Stimulated activated CD4-positive, alpha-beta T cell treated with anti-CD3 and anti-CD28 coated beads, TNF-alpha, amount 100 ng/mL, for 1 hour (primary cell): ENCODE measurements at regions not wholly inside any gene's neighbourhood (a gene's known extent, or its start where the extent isn't known, plus 50 kb on each side); places are given as distances from the start of the nearest gene placed in this dataset.

Source experiments
- DNase-seq, 3 donors: peaks; one replicate each; pipeline ENCODE4 v3.0.0-alpha.2; 2020; ENCODE audit warnings: low read depth in 3 of 3, low spot score in 1 of 3

DNA sequence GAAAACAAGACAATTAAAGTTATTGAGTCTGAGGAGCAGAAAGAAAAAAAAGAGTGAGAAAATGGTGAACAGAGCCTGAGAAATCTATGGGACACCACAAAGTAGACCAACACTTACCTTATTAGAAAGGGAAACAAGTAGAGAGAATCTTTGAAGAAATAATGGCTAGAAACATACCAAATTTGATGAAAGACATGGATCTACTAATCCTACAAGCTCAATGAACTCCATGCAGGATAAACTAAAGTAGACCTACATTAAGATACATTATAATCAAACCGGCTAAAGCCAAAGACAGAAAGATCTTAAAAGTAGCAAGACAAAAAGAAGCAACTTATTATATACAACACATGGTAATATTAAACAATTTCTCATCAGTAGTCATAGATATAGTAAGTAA, 782.3 kb upstream of the GHITM start:
- DNase-seq: no peak

GRCh38 chr10:83357627-83358026, 781.7 kb upstream of the GHITM start:
- DNase-seq: no peak

GRCh38 chr10:83367036-83367435, 772.3 kb upstream of the GHITM start:
- no peak for DNase-seq

DNA sequence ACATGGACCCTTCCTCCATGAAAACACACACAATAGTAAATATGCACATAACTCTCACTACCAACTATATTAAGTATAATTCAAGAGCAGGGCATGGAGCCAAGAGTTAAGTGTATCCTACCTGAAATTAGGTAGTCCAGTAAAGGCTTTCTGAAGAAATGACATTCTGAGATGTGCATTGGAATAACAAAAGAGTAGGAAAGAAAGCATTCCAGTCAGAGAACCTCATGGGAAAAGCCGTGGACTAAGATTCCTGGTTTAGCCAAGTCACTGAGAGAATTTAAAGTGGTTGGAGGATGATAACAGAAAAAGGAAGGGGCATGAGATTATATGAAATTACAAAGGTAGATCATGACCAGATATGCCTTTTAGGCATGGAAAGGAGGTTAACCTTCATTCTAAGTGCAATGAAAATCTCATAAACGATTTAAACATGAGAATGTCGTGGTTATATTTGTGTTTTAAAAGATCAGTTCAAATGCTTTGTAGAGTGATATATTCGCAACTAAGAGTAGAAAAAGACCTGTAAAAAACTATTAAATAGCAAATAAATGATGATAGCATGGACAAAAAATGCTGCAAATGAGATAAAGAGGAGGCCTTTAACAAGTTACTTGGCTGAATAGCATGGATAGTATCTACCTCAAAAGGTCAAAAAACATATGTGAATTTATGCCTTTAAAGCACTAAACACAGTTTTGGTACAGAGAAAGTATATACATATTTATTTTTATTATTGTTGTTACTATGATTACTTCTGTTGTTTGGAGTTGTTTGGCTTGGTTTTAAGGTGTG, 767.4 kb upstream of the GHITM start:
- DNase-seq: no peak

GRCh38 chr10:83372646-83373045, 766.7 kb upstream of the GHITM start:
- DNase-seq: no peak

GRCh38 chr10:83373671-83374070, 765.6 kb upstream of the GHITM start:
- DNase-seq: no peak

GRCh38 chr10:83374741-83375140, 764.6 kb upstream of the GHITM start:
- DNase-seq: no peak

GRCh38 chr10:83375274-83375673, 764.0 kb upstream of the GHITM start:
- no peak for DNase-seq

GRCh38 chr10:83397806-83398205, 741.5 kb upstream of the GHITM start:
- no peak for DNase-seq

DNA sequence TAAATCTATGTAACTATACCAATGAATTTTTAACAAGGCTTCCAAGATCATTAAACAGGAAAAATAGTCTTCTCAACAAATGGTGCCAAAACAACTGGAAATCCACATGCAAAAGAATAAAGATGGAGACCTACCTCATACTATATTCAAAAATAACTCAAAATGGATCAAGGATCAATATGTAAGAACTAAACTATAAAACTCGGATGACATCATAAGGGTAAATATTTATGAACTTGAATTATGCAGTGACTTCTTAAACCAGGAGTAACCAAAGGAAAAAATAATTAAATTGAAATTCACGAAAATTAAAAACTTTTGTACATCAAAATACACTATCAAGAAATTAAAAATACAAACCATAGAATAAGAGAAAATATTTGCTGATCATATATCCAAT, 728.7 kb upstream of the GHITM start:
- no peak for DNase-seq

DNA sequence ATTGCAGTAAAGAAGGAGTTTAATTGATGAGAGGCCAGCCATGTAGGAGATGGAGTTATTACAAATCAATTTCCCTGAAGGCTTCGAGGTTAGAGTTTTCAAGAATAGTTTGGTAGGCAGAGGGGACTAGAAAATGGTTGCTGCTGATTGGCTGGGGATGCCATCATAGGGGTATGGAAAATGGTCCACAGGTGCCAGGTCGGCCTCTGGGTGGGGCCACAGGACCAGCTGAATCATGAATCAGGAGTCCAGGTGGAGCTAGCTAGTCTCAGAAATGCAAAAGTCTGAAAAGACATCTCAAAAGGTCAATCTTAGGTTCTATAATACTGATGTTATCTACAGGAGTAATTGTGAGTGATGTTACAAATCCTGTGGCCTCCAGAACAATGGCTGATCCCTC, 714.0 kb upstream of the GHITM start:
- DNase-seq: no peak

DNA sequence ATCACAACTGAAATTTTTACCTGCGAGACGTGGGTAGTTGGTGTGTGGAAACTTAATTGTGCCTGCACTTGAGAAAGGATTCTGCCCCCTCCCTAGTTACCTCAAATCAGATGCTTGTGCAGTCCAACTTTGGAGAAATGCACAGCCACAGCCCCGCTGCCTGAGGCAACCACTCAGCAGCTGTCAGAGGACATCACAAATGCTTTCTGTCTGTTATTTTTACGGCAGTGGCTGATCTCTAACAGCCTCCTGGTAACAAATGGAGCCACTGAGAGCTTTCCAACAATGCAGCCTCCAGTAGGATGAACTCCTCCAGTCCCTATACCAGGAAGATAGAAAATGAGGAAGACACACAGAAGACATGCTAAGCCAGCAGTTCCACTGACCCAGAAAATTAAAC, 712.2 kb upstream of the GHITM start:
- DNase-seq: no peak

DNA sequence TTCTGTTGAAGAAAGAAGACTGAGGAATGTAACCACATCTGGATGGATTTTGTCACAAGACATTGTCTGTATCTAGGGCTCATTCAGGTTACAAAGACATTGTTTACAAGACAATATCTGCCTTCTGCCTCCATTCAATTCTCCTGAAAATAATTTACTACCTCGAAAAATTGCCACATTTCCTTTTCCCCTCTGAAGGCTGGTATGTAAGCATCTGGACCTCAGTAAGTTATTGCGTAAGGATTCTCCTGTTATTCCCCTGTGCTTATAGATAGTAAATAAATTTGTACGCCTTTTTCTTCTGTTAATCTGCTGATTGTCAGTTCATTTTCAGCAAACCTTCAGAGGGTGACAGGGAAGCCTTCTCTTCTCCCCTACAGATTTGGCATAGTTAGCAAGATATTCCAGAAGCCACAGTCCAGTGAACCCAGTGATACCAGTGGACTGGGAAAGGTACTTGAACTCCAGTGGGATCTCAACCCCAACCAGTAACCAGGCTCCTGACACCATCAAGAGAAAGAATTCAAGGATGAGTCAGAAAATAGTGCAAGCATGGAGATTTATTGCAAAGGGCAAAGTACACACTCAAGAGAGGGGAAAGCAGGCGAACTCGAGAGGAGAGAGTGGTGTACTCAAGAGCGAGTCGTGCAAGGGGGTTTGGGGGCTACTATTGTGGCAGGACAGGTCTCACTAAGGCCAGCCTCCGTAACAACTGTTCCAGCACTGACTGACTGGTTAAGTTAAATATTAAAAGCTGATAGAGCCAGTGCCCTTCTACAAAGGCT, 706.9 kb upstream of the GHITM start:
- DNase-seq: no peak

DNA sequence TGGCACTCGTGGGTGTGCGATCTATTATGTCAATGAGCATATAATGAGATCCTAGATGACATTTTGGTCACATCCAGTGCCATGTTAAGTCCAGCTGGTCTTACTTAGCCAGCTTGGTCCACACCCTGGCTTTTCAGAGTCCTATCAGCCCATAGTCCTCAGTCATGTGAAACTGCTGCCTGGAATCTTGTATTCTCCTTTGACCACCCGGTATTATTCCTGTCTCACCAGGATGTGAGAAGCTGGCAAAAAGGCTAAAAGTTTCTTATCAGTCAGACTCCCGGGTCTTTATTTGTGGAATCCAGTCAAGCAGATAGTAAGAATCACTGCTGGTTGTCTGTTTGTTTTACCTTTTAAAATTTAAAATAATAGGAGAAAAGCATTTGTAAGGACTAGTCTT, 705.6 kb upstream of the GHITM start:
- DNase-seq: no peak

GRCh38 chr10:83448013-83448412, 691.3 kb upstream of the GHITM start:
- no peak for DNase-seq

DNA sequence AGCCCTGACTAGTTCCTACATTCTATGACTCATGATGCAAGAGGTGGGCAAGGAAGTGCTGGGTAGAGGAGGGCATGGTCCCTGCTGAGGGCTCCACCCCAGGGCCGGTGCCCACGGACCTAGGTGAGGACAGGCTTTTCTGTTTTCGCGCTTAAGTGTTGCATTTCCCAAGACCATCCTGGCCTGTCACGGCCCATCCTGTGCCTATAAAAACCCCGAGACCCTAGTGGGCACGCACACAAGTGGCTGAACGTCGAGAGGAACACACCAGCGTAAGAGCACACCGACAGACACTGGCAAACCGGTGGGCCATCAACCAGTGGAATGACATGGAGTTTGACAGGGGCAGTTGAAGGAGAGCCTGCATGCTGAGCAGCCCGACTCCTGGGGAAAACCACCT, 680.7 kb upstream of the GHITM start:
- no peak for DNase-seq

DNA sequence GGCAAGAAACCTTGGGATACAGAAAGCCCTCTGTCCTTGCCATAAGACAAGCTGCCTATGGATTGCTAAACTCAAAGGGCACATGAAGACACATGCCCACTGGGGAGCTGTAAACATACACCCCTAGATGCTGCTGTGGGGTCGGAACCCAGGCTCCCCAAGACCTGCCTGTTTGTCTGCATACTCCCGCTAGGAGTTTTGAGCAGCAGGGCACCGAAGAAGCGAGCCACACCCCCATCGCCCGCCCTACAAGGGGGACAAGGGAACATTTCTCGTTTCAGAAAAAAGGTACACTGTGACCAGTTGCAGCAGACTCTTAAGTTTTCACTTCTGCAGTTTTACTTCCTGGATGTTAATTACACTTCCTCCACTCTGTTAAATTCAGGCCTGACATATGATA, 680.2 kb upstream of the GHITM start:
- DNase-seq: no peak

DNA sequence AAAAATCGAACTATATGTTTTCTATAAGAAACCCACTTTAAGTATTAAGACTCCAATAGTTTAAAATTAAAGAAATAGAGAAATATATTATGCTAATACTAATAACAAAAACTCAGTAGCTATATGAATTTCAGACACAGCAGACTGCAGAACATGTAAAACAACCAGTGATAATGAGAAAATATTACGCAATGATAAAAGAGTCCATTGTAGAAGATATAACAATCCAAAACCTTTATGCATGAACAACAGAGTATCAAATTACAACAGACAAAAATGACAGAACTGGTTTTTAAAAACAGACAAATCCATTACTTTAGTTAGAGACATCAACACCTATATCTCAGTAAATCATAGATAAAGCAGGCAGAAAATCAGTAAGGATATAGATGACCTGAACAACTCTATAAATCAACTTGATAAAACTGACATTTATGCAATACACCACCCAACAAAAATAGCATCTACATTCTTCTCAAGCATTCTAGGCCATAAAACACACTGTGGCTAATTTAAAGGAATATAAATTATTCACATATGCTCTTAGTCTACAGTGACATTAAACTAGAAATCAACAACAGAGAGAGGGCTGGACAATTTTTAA, 669.5 kb upstream of the GHITM start:
- no peak for DNase-seq

DNA sequence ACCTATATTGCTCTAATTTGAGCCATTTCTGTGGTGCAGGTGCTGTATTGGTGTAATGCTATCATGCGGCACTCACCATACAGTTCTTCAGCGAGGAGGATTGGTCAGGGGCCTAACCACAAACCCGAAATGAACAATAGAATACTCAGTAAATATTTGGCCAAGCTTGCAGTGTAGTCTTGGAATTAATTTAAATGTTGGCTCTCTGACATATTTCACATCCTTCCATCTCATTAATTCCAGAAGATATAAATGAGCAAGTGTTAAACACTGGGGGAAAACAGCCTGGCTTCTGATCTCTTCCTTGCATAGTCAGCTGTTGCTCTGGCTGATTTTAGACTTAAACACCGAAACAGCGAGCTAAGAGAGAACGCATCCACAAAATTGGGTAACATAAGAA, 663.1 kb upstream of the GHITM start:
- DNase-seq: no peak

- no peak for DNase-seq
These were observed 650.1 kb upstream of the GHITM start for GRCh38 chr10:83489161-83489560.

DNA sequence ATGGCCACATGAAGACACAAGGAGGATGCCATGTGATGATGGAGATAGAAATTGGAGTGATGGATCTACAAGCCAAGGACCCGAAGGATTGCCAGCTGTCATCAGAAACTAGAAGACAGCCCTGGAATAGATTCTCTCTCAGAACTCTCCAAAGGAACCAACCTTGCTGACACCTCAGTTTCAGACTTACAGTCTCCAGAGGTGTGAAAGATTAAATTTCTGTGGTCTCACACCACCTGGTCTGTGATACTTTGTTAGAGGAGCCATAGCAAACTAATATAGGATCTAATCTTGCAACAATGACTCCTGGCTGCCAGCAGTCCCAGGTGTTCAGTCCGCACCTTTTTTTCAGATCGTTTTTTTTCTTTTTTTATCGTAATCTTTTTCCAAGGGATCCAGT, 647.3 kb upstream of the GHITM start:
- DNase-seq: no peak

DNA sequence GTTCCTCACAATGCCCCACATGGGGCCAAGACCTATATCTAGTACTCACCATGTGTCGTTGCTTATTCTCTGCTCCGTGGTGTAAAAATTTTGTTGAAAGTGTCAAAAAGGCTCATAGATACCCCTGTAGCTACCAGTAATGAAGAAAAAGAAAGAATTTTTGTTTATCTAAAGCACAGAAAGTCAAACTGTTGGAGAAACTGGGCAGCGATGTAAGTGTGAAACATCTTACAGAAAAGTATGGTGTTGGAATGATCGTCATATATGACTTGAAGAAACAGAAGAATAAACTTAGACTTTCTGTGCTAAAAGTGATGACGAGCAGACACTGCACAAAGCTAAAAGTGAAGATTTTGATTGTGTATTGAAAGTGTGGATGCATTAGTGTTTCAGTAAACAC, 626.6 kb upstream of the GHITM start:
- no peak for DNase-seq
